ENCODE measurements at regions not wholly inside any gene's neighbourhood (a gene's known extent, or its start where the extent isn't known, plus 50 kb on each side); places are given as distances from the start of the nearest gene placed in this dataset.

- TF ChIP-seq, protein P1, sequence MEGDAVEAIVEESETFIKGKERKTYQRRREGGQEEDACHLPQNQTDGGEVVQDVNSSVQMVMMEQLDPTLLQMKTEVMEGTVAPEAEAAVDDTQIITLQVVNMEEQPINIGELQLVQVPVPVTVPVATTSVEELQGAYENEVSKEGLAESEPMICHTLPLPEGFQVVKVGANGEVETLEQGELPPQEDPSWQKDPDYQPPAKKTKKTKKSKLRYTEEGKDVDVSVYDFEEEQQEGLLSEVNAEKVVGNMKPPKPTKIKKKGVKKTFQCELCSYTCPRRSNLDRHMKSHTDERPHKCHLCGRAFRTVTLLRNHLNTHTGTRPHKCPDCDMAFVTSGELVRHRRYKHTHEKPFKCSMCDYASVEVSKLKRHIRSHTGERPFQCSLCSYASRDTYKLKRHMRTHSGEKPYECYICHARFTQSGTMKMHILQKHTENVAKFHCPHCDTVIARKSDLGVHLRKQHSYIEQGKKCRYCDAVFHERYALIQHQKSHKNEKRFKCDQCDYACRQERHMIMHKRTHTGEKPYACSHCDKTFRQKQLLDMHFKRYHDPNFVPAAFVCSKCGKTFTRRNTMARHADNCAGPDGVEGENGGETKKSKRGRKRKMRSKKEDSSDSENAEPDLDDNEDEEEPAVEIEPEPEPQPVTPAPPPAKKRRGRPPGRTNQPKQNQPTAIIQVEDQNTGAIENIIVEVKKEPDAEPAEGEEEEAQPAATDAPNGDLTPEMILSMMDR (IDR thresholded peaks at IDR 0.05): no peak
- TF ChIP-seq EP300 (IDR thresholded peaks at IDR 0.05) (no peak), POLR2A (IDR thresholded peaks at IDR 0.05) (no peak)
Observed at GRCh38 chr6:111980971-111981840, 72.7 kb upstream of the CCN6 start.

All from tibial nerve (tissue), 4 donors.